HCT116 (cell line): ENCODE measurements at regions not wholly inside any gene's neighbourhood (a gene's known extent, or its start where the extent isn't known, plus 50 kb on each side); places are given as distances from the start of the nearest gene placed in this dataset.

ENCODE experiments used
- CTCF ChIP-seq, 3 experiments: fragments of 200-600 bp in 1 of 3; sonication (generic) in 1 of 3; IDR thresholded peaks in 2 of 3; conservative IDR thresholded peaks in 1 of 3; 2 replicates each; pipeline ENCODE4 v1.5.1; 2012 to 2017; ENCODE audit warnings: low read depth in 2 of 3, low read length in 2 of 3, antibody characterized with exemption in 1 of 3, borderline replicate concordance in 1 of 3, control low read depth in 1 of 3, mild to moderate bottlenecking in 1 of 3, mixed read lengths in 1 of 3, mixed run types in 1 of 3, moderate library complexity in 1 of 3; ENCODE audit not compliant: insufficient read depth in 1 of 3
- SIN3A ChIP-seq: IDR thresholded peaks from 2 replicates; pipeline ENCODE4 v1.6.1; 2012; ENCODE audit warnings: low read depth

GRCh38 chr14:25111061-25111601, 61.2 kb upstream of the STXBP6 start:
- TF ChIP-seq CTCF (IDR thresholded peaks at IDR 0.05 in 2 of 3, conservative IDR thresholded peaks at IDR 0.05 in 1 of 3; ENCODE audit: borderline replicate concordance in 1 of 3, insufficient read depth in 1 of 3, low read depth in 2 of 3, low read length in 2 of 3), result no peak
- TF ChIP-seq SIN3A, result no peak
